ENCODE measurements at regions not wholly inside any gene's neighbourhood (a gene's known extent, or its start where the extent isn't known, plus 50 kb on each side); places are given as distances from the start of the nearest gene placed in this dataset.

DNA sequence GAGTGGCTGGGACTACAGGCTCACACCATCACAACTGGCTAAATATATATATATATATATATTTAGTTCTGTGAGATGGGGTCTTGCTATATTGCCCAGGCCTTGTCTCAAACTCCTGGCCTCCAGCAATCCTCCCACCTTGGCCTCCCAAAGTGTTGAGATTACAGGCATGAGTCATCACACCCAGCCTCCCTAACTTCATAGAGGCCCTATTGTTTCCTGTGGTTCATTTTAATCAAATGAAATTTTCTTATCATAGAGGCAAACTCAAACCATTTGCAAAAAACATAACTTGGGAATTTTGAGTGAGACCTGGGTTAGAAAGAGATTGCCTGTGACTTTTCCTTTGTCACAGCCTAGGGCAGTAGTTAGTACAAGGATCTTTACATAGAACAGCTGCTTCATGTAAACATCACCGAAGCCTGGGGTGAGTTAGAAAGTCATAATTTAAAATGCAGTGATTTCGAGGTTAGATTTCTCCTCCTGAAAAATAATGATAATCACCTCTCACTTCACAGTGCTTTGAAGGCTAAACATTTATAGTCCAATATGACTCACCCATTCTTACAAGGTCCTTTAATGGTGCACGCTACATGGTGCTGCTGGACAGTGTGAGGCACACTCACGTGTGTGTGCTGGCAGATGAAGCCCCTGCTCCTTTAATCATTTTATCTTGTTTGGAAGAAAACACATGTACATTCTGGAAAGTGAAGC is 188.9 kb downstream of the RHOU start:
- TF ChIP-seq CTCF (IDR thresholded peaks at IDR 0.05) (no peak), POLR2A (IDR thresholded peaks at IDR 0.05) (no peak)
- DNase-seq (ENCODE audit: low spot score in 2 of 2), result peak in 1 of 2 donors; percentile 1
- 74% methylated on average over 4 of the region's 4 CpGs for WGBS, 2 donors
- H3K4me3 ChIP-seq (ENCODE audit: low read depth, poor library complexity, severe bottlenecking), result no peak overlapping the region
- intact Hi-C loops (cut with DNase I; ENCODE audit: low total_unique reads), result no loop called here

DNA sequence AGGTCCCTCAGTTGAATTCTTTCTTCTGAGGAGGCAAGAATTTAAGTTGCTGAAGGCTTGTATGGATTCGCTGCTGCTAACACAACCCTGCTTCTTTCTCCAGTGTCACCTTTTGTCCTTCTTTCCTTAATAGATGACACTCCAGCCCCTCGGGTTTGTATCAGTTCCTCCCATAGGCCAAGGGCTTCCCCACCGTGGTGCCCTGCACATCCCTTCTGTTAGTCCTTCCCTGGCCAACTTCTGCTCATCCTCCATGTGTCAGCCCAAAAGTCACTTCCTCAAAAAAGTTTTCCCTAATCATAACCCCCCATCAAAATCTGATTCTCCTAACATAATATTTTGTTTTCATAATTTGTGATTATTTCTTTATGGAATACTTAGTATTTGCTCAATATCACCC is 190.4 kb downstream of the RHOU start:
- TF ChIP-seq POLR2A (IDR thresholded peaks at IDR 0.05), result no peak
- TF ChIP-seq CTCF (IDR thresholded peaks at IDR 0.05), result no peak
- no peak overlapping the region for H3K4me3 ChIP-seq (ENCODE audit: low read depth, poor library complexity, severe bottlenecking)
- 86 to 93% methylated on average over 3 of the region's 3 CpGs for WGBS, 2 donors
- intact Hi-C loops (cut with DNase I; ENCODE audit: low total_unique reads), result no loop called here
- DNase-seq (ENCODE audit: low spot score in 2 of 2), result peak in 1 of 2 donors; percentile 60

DNA sequence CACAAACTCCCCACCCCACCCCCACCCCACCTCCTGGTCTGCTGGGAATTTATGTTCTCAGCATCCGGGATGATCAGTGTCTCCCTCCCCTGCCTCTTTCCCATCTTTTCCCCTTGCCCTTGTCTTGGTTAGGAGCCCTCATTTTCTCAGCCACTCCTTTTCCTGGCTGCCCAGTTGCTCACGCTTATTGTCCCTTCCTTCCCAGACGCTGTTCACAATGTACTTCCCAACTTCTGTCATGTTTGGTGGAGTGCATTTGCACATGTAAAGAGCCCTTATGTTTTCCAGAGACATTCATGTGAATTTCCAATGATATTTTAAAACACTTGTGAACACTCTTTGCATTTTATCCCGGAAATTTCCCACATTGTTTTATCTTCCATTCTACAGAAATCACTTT is 192.1 kb downstream of the RHOU start:
- no peak for DNase-seq (ENCODE audit: low spot score in 2 of 2)
- TF ChIP-seq CTCF (IDR thresholded peaks at IDR 0.05) (no peak), POLR2A (IDR thresholded peaks at IDR 0.05) (no peak)
- 69 to 76% methylated on average over 4 of the region's 4 CpGs for WGBS, 2 donors
- no peak overlapping the region for H3K4me3 ChIP-seq (ENCODE audit: low read depth, poor library complexity, severe bottlenecking)
- intact Hi-C loops (cut with DNase I; ENCODE audit: low total_unique reads), result no loop called here

- TF ChIP-seq CTCF (IDR thresholded peaks at IDR 0.05) (no peak), POLR2A (IDR thresholded peaks at IDR 0.05) (no peak)
- H3K4me3 ChIP-seq (ENCODE audit: low read depth, poor library complexity, severe bottlenecking), result no peak overlapping the region
- intact Hi-C loops (cut with DNase I; ENCODE audit: low total_unique reads), result no loop called here
- 80 to 90% methylated on average over 12 of the region's 12 CpGs for WGBS, 2 donors
- DNase-seq (ENCODE audit: low spot score in 2 of 2), result peak in 1 of 2 donors; percentile 52
Measured at GRCh38 chr1:228927946-228928898, 192.9 kb downstream of the RHOU start.

GRCh38 chr1:228929476-228930027 is 194.3 kb downstream of the RHOU start:
- no peak for DNase-seq (ENCODE audit: low spot score in 2 of 2)
- intact Hi-C loops (cut with DNase I; ENCODE audit: low total_unique reads), result no loop called here
- H3K4me3 ChIP-seq (ENCODE audit: low read depth, poor library complexity, severe bottlenecking), result no peak overlapping the region
- 86 to 91% methylated on average over 4 of the region's 4 CpGs for WGBS, 2 donors
- TF ChIP-seq POLR2A (IDR thresholded peaks at IDR 0.05), result no peak
- no peak for TF ChIP-seq CTCF (IDR thresholded peaks at IDR 0.05)
